Activated T-helper 1 cell treated with anti-CD3 and anti-CD28 coated beads, Interleukin-12 subunit alpha, Interleukin-12 subunit beta, Interleukin-2, Interleukin-4 antibody, amounts not matched to agents 30 ng/mL and 10 ng/mL and 1 ng/mL, durations not matched to agents 14 hours and 24 hours and 36 hours (primary cell): ENCODE measurements at regions not wholly inside any gene's neighbourhood (a gene's known extent, or its start where the extent isn't known, plus 50 kb on each side); places are given as distances from the start of the nearest gene placed in this dataset.

Experiments used
- DNase-seq: peaks from one replicate; pipeline ENCODE4 v3.0.0; 2021; ENCODE audit warnings: low spot score
- H3K27ac Mint-ChIP-seq: one replicate; pipeline ENCODE4 v1.8.0; 2021; ENCODE audit warnings: mild to moderate bottlenecking, mixed read lengths
- H3K27me3 Mint-ChIP-seq: one replicate; pipeline ENCODE4 v1.8.0; 2022; ENCODE audit warnings: mild to moderate bottlenecking, moderate library complexity, mixed read lengths; ENCODE audit not compliant: insufficient read depth
- H3K36me3 Mint-ChIP-seq: one replicate; pipeline ENCODE4 v1.8.0; 2021; ENCODE audit warnings: low read depth, mixed read lengths
- H3K4me1 Mint-ChIP-seq: one replicate; pipeline ENCODE4 v1.8.0; 2021; ENCODE audit warnings: low read depth, mixed read lengths
- H3K4me3 Mint-ChIP-seq: one replicate; pipeline ENCODE4 v1.8.0; 2021; ENCODE audit warnings: mild to moderate bottlenecking, moderate library complexity, mixed read lengths
- H3K9me3 Mint-ChIP-seq: one replicate; pipeline ENCODE4 v1.8.0; 2021; ENCODE audit warnings: mixed read lengths
- intact Hi-C: fragments of 100-400 bp; cut with micrococcal nuclease; formaldehyde crosslinking; loops from one replicate; pipeline ENCODE4 v1.15.1; 2024

- no peak overlapping the region for H3K4me3 Mint-ChIP-seq
- no peak for DNase-seq
- no peak overlapping the region for H3K27ac Mint-ChIP-seq
- H3K27me3 Mint-ChIP-seq = no peaks in the 10 kb centered on the region
- intact Hi-C loops = no loop called here
- no peaks in the 10 kb centered on the region for H3K4me1 Mint-ChIP-seq
- H3K9me3 Mint-ChIP-seq = peaks cover 17% of the 10 kb centered on the region
- H3K36me3 Mint-ChIP-seq = no peaks in the 10 kb centered on the region
These were observed 240.4 kb downstream of the GABRG1 start for GRCh38 chr4:45883421-45883820.

GRCh38 chr4:45876235-45876890 lies 247.5 kb downstream of the GABRG1 start:
- Mint-ChIP-seq H3K27me3 (no peaks in the 10 kb centered on the region), H3K4me1 (no peaks in the 10 kb centered on the region), H3K27ac (no peak overlapping the region), H3K36me3 (no peaks in the 10 kb centered on the region), H3K9me3 (peaks cover 4% of the 10 kb centered on the region), H3K4me3 (no peak overlapping the region)
- intact Hi-C loops = no loop called here
- no peak for DNase-seq

- intact Hi-C loops = no loop called here
- H3K4me1 Mint-ChIP-seq = no peaks in the 10 kb centered on the region
- DNase-seq = no peak
- H3K27ac Mint-ChIP-seq = no peak overlapping the region
- no peak overlapping the region for H3K4me3 Mint-ChIP-seq
- H3K36me3 Mint-ChIP-seq = no peaks in the 10 kb centered on the region
- H3K9me3 Mint-ChIP-seq = no peaks in the 10 kb centered on the region
- H3K27me3 Mint-ChIP-seq = no peaks in the 10 kb centered on the region
These were observed 254.7 kb downstream of the GABRG1 start for GRCh38 chr4:45869184-45869583.

GRCh38 chr4:45865781-45866180 lies 258.1 kb downstream of the GABRG1 start:
- intact Hi-C loops = no loop called here
- Mint-ChIP-seq H3K9me3 (no peaks in the 10 kb centered on the region), H3K4me1 (no peaks in the 10 kb centered on the region), H3K27me3 (no peaks in the 10 kb centered on the region), H3K27ac (no peak overlapping the region), H3K4me3 (no peak overlapping the region), H3K36me3 (no peaks in the 10 kb centered on the region)
- no peak for DNase-seq

- Mint-ChIP-seq H3K36me3 (no peaks in the 10 kb centered on the region), H3K27me3 (no peaks in the 10 kb centered on the region), H3K4me3 (no peak overlapping the region), H3K4me1 (no peaks in the 10 kb centered on the region), H3K9me3 (peaks cover 6% of the 10 kb centered on the region), H3K27ac (no peak overlapping the region)
- intact Hi-C loops = no loop called here
- no peak for DNase-seq
These were observed 268.0 kb downstream of the GABRG1 start for GRCh38 chr4:45855857-45856256.

GRCh38 chr4:45846016-45846415 lies 277.8 kb downstream of the GABRG1 start:
- Mint-ChIP-seq H3K9me3 (peaks cover 4% of the 10 kb centered on the region), H3K4me3 (no peak overlapping the region), H3K27ac (no peak overlapping the region)

GRCh38 chr4:45841791-45842190 lies 282.1 kb downstream of the GABRG1 start:
- Mint-ChIP-seq H3K36me3 (no peaks in the 10 kb centered on the region), H3K4me3 (no peak overlapping the region), H3K9me3 (no peaks in the 10 kb centered on the region), H3K27me3 (no peaks in the 10 kb centered on the region), H3K4me1 (no peaks in the 10 kb centered on the region), H3K27ac (no peak overlapping the region)
- intact Hi-C loops = no loop called here
- no peak for DNase-seq

More at GRCh38 chr4:45846016-45846415, 277.8 kb downstream of the GABRG1 start:
- Mint-ChIP-seq H3K36me3 (no peaks in the 10 kb centered on the region), H3K4me1 (no peaks in the 10 kb centered on the region), H3K27me3 (no peaks in the 10 kb centered on the region)
- DNase-seq = no peak
- intact Hi-C loops = no loop called here

- Mint-ChIP-seq H3K27ac (no peak overlapping the region), H3K4me3 (no peak overlapping the region), H3K36me3 (no peaks in the 10 kb centered on the region), H3K9me3 (peaks cover 47% of the 10 kb centered on the region), H3K27me3 (no peaks in the 10 kb centered on the region), H3K4me1 (no peaks in the 10 kb centered on the region)
- intact Hi-C loops = no loop called here
- DNase-seq = no peak
These were observed 292.2 kb downstream of the GABRG1 start for GRCh38 chr4:45831692-45832091.

GRCh38 chr4:45803994-45804393 lies 319.9 kb downstream of the GABRG1 start:
- Mint-ChIP-seq H3K9me3 (peaks cover 7% of the 10 kb centered on the region), H3K36me3 (no peaks in the 10 kb centered on the region), H3K4me1 (no peaks in the 10 kb centered on the region), H3K4me3 (no peak overlapping the region), H3K27me3 (no peaks in the 10 kb centered on the region), H3K27ac (no peak overlapping the region)
- intact Hi-C loops = no loop called here
- DNase-seq = no peak

- DNase-seq = no peak
- H3K4me1 Mint-ChIP-seq = no peaks in the 10 kb centered on the region
- H3K9me3 Mint-ChIP-seq = peaks cover 5% of the 10 kb centered on the region
- intact Hi-C loops = no loop called here
- no peaks in the 10 kb centered on the region for H3K36me3 Mint-ChIP-seq
- no peak overlapping the region for H3K4me3 Mint-ChIP-seq
- H3K27me3 Mint-ChIP-seq = no peaks in the 10 kb centered on the region
- no peak overlapping the region for H3K27ac Mint-ChIP-seq
These were observed 328.7 kb downstream of the GABRG1 start for GRCh38 chr4:45795135-45795534.

GRCh38 chr4:45778514-45778913 lies 345.3 kb downstream of the GABRG1 start:
- peaks cover 9% of the 10 kb centered on the region for H3K9me3 Mint-ChIP-seq
- DNase-seq = no peak
- H3K4me3 Mint-ChIP-seq = no peak overlapping the region
- no peaks in the 10 kb centered on the region for H3K4me1 Mint-ChIP-seq
- no peak overlapping the region for H3K27ac Mint-ChIP-seq
- no peaks in the 10 kb centered on the region for H3K36me3 Mint-ChIP-seq
- H3K27me3 Mint-ChIP-seq = no peaks in the 10 kb centered on the region
- intact Hi-C loops = no loop called here

GRCh38 chr4:45776146-45776545 lies 347.7 kb downstream of the GABRG1 start:
- DNase-seq = no peak
- Mint-ChIP-seq H3K36me3 (no peaks in the 10 kb centered on the region), H3K4me3 (no peak overlapping the region), H3K4me1 (no peaks in the 10 kb centered on the region), H3K27ac (no peak overlapping the region), H3K27me3 (no peaks in the 10 kb centered on the region), H3K9me3 (peaks cover 9% of the 10 kb centered on the region)
- intact Hi-C loops = no loop called here

GRCh38 chr4:45770958-45771357 lies 352.9 kb downstream of the GABRG1 start:
- no peak for DNase-seq
- no peak overlapping the region for H3K27ac Mint-ChIP-seq
- H3K4me1 Mint-ChIP-seq = no peaks in the 10 kb centered on the region
- no peaks in the 10 kb centered on the region for H3K36me3 Mint-ChIP-seq
- no peak overlapping the region for H3K4me3 Mint-ChIP-seq
- H3K9me3 Mint-ChIP-seq = peaks cover 10% of the 10 kb centered on the region
- no peaks in the 10 kb centered on the region for H3K27me3 Mint-ChIP-seq
- intact Hi-C loops = no loop called here

- Mint-ChIP-seq H3K27ac (no peak overlapping the region), H3K4me3 (no peak overlapping the region), H3K36me3 (no peaks in the 10 kb centered on the region), H3K27me3 (no peaks in the 10 kb centered on the region), H3K9me3 (peaks cover 21% of the 10 kb centered on the region), H3K4me1 (no peaks in the 10 kb centered on the region)
- DNase-seq = no peak
- intact Hi-C loops = no loop called here
These were observed 358.3 kb downstream of the GABRG1 start for GRCh38 chr4:45765521-45765920.
